NCI-H1092 (cell line): ENCODE measurements at regions not wholly inside any gene's neighbourhood (a gene's known extent, or its start where the extent isn't known, plus 50 kb on each side); places are given as distances from the start of the nearest gene placed in this dataset.

Source experiments
- DNase-seq: peaks from one replicate; lab custom pipeline; 2025; lab: John Stamatoyannopoulos, UW

GRCh38 chr7:85498031-85498430 is 311.2 kb upstream of the SEMA3D start:
- no peak for DNase-seq

DNA sequence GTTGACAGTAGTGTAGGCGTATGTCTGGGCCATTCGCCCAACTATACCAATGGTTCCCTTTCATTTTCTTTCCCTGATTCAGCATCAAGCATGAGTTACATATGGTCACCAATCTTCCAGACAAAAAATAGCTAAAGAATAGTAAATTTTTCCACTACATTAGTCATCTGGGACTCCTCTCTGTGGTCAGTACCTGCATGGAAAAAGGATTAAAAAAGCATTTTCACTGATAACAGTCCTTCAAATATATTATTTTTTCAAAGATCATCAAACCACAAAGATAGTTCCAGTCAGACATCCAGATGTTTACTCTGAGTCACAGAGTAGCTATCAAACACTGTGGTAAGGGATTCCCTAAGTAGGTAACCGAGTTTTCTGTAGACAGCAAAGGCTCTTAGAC is 302.6 kb upstream of the SEMA3D start:
- DNase-seq = no peak

- DNase-seq = no peak
Observed at GRCh38 chr7:85488406-85488805, 301.6 kb upstream of the SEMA3D start.

DNA sequence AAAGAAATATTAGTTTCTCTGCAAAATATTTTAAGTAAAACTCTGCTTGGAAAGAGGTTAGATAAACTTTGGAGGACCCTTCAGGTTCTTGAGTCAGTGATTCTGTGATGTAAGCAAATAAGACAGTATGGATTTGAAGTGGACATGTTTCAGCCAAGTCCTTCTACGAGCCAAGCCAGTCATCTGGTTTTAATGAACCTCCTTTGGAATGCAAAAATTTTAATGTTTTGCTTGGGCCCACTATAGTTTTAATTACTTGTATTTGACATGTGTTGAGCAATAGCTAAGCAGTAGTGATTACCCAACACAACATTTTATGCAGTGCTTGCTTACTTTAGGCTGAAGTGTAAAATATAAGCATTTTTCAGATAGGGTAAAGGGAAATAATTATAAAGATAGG is 296.3 kb upstream of the SEMA3D start:
- no peak for DNase-seq

DNA sequence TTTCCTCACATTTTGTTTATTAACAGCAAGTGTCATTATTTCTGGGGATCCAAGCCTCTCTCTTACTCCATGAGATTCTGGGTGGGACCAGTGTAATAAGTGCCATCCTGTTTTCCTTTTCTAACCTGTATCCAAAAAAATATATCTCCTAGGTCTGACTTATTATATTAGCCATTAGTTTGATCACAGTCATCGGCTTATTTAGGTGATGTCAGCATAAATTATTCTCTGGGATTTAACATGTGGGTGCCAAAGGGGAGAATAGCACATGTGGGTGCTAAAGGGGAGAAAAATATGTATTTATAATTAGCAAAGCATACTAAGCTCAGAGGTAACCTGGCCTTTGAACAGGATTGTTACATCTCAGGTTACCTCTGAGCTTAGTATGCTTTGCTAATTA is 293.8 kb upstream of the SEMA3D start:
- DNase-seq = no peak

DNA sequence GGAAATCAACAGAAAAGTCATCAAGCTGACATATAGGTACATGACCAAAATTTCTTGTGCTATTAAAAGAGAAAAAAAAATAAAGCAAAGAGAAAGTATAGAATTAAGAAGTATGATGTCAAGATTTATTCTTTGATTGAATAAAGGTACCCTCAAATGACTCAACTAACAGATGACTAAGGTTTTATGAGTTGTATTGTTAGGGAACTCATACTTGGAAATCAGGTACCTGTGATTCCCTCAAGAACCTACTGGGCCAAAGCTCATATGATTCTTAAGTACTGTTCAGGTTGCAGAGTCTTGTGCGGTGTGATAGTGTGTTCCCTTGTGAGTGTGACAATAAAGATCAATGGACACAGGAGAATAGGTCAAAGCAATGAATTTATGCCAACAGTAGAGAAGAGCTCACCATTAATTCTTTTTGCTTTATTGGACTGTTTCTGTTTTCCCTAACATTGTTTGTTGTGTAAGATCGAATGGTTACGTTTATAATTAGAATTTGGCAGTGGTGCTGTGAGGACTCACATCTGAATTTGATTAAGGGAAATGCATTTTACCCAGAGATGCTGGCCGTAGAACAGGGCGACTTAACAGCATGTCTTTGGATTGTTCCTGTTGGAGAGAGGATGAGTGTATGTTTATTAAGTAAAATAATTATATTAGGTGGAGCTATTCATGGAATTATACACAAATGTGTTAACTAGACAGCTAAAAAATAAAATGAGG is 293.2 kb upstream of the SEMA3D start:
- DNase-seq = no peak

DNA sequence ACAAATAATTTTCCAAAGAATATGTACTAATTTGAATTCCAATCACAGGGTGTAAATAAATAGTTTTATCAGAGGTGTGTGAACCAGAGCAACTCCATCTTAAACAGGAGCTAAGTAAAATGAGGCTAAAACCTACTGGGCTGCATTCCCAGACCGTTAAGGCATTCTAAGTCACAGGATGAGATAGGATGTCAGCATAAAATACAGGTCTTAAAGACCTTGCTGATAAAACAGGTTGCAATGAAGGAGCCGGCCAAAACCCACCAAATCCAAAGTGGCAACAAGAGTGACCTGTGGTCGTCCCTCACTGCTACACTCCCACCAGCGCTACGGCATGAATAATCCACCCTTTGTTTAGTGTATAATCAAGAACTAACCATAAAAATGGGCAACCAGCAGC is 291.7 kb upstream of the SEMA3D start:
- no peak for DNase-seq

DNA sequence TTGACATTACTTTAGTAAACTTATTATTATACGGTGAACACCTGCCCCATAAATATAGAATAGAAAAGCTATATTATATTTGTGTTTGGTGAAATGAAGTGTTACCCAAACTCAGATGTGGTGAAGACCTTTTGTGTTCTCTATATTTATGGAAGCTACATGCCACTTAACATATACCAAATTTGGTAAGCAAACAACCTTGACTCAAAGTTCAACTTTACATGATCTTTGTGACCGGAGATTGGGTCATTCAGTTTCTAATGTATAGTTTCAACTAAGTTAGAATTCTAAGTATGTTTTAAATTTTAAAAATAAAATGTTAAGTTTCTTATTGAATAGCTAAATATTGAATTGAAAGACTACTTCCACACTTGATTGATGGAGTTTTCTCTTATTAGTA is 288.6 kb upstream of the SEMA3D start:
- DNase-seq = no peak

DNA sequence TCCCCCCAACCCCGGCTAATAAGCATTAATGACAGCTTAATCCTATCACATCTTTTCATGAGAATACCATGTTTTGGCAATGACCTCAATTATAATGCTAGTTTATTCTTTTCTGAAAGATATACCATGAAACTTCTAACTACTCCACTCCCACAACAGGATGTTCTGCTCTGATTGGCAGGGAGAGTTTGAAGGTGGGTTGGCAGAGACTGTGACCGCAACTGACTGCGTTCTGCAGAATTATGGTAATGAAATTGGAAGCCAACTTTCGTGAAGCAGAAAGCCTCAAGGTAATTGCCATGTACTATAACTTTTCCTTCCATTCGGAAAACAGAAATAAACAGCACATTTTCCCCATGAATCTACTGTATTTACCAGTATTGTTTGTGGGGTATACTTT is 288.2 kb upstream of the SEMA3D start:
- DNase-seq = no peak

DNA sequence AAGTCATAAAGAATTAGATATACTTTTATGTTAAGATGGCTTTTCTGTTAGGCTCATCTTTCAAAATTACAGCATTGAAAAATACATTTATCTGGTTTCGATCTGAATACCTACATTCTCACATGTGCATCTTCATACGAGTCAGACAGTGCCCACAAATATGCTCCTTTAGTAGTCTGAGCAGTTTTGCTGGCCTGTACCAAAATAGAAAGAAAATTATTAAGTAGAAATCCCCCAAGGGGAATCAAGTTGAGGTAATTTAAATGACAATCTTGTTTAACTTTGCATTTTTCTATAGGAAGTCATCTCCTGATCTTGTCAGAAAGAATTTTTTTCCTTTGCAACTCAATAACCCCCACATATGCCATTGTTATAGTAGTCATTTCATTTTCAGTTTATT is 287.4 kb upstream of the SEMA3D start:
- no peak for DNase-seq

DNA sequence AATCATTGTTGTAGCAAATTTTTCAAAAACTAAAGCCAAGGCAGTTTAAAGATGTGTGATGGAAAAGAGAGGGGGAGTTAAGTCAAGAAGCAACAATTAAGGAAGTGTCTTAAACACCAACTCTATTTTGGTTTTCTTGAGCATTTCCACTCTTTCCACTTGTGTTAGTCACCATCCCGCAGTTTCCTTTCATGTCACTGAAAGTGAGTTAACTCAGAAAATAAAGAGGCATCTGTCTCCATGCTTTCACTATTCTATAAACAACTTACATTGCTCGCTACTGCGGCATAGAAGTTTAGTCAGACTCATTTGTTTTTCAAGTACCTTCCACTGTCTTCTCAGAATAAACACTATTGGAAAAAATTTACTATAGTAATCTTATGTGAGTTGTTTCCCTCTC is 284.9 kb upstream of the SEMA3D start:
- no peak for DNase-seq

DNA sequence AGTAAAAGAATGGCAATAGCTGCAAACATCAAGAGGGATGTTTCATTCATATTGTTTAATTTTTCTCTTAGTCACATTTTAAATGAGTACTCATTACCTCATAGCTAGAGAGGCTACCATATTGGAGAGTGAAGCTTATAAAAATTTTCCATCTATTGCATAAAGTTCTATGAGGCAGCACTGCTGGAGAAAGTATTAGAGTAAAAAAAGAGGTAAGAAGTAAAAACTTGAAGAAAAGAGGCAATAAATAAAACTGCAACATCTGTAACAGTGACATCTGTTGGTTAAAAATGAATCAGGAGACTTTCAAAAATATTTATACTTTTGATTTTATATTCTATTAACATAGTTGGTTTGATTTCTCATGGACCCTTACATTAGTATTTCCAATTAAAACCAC is 284.5 kb upstream of the SEMA3D start:
- DNase-seq = no peak

DNA sequence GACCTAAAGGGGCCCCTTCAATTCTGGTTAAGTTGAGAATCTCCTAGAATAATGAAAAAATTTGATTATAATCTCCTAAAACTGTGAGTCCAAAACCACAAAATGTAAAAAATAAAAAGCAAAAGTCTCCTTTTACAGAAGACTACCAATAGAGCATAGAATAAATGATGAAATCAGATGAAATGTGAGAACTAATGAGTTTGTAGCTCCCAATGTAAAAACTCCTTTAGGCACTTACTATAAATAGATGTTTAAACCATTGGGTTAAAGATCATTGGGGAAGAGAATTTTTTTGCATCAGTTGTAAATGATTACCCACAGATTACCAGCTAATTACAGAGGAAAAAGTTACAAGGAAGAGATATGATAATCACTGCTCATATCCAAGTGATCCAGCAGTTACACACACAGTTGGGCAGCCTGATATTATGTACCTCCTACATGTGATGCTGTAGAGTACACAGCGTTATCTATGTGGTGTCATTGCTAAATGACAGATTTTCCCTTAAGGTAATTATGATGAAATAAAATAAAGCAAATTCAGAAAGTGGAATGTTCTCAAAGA is 282.7 kb upstream of the SEMA3D start:
- no peak for DNase-seq

- no peak for DNase-seq
Observed at GRCh38 chr7:85464042-85464651, 277.3 kb upstream of the SEMA3D start.

DNA sequence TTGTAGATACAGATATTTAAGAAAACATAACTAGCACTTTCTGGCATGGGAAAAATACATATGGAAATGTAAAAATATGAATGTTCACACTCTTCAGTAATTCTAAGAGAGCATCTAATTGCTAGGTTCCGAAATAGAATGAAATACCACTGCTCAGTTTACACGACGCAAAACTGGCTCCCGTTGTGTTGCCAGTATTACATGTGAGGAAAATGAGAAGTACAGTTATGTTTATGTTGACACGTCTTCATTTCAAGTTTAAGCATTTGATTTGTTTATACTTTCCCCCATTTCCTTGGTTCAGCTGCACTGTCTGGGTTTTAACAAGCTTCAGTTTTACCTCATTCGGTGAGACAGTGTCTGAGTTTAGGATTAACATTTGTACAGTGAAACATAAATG is 275.8 kb upstream of the SEMA3D start:
- DNase-seq = no peak

GRCh38 chr7:85457911-85458310 is 271.1 kb upstream of the SEMA3D start:
- DNase-seq = no peak

DNA sequence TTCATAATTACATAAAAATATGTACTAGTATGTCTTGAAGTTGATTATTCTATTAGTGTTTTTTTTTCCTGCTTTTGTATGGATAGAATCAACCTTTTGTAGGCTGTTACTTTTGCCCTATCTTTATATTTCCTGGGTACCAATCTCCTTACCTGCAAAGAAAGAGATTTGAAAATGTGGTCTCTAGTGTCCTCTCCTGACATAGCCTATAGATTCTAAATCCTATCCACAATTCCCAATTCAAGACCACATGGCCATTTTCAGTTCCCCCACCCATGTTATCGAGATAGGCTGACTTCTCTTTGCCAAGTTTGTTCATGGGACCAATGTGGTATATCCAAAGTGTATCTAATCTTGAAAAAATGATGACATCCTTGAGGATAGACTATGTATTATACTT is 269.4 kb upstream of the SEMA3D start:
- no peak for DNase-seq

GRCh38 chr7:85454904-85455303 is 268.0 kb upstream of the SEMA3D start:
- no peak for DNase-seq

DNA sequence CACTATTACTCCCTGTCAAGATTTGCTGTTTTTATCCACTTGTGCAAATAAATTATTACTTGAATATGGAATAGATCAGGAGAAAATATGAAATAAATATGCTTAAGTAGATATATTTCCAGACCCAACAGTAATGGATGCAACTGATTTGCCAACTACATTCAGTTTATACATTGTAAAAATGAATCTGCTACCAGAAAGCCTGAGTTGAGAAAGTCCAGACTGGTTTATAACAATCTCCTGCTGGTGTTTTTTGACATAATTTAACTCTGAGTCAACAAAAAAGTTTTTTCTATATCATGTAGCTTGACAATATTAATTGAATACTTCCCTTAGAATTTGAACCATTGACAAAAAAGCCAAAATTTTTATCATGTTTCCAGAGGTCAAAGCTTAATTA is 265.8 kb upstream of the SEMA3D start:
- DNase-seq = no peak

DNA sequence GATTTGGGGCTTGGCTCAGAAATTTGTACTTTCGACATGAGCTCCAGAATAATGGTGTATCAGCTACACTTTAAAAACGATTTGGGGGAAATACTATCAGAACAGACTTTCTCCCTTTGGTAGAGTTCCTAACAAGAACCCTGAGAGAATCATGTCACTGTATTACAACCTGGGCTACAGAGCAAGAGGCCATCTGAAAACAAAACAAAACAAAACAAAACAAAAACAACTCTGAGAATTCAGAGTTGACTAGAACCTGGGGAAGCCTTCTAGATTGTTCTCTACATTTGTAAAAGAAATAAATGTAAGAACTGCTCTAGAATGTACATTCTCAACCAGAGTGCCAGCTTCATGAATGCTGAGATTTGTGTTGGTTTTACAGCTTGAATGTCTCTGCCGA is 262.6 kb upstream of the SEMA3D start:
- no peak for DNase-seq

DNA sequence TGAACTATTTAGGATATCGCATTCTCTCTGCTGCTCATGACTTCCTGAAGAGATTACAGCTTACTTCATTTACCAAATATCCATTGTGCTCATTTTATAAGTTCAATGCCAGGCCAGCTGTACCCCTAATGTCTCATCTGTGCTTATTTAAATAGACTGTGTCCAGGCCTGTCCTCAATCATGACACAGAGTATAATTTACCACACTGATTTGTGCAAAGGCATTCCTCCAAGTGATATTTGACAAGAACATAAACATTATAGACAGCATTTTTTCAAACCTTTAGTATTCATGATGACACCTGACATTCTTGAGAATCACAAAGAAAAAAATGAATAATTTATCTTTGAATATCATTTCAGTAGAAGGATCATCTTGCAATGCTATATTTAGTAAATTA is 260.1 kb upstream of the SEMA3D start:
- DNase-seq = no peak

- no peak for DNase-seq
Observed at GRCh38 chr7:85426487-85426960, 239.7 kb upstream of the SEMA3D start.

- DNase-seq = no peak
Observed at GRCh38 chr7:85424298-85424697, 237.4 kb upstream of the SEMA3D start.
